Loucy (cell line): ENCODE measurements at regions not wholly inside any gene's neighbourhood (a gene's known extent, or its start where the extent isn't known, plus 50 kb on each side); places are given as distances from the start of the nearest gene placed in this dataset.
"Not testable (repeated sequence)": the region's sequence is repeated elsewhere in the genome, so short reads cannot be mapped to it uniquely, and the experiment has no call there.

Source experiments
- H2AFZ ChIP-seq: fragments of 200-600 bp; sonication (generic); 2 replicates; pipeline ENCODE4 v1.6.0; 2016; ENCODE audit warnings: antibody characterized with exemption, mild to moderate bottlenecking, low read length, moderate library complexity
- H3F3A ChIP-seq: fragments of 200-600 bp; 2 replicates; pipeline ENCODE4 v1.6.0; 2016; ENCODE audit warnings: antibody characterized with exemption, low read depth, mild to moderate bottlenecking
- H3K27me3 ChIP-seq: fragments of 200-600 bp; sonication (generic); 2 replicates; pipeline ENCODE4 v1.6.1; 2014; ENCODE audit warnings: low read length, mild to moderate bottlenecking; ENCODE audit not compliant: insufficient read depth, poor library complexity, severe bottlenecking
- H3K36me3 ChIP-seq: fragments of 200-600 bp; sonication (generic); 2 replicates; pipeline ENCODE4 v1.6.1; 2016; ENCODE audit warnings: low read length; ENCODE audit not compliant: insufficient read depth
- H3K4me1 ChIP-seq: fragments of 200-600 bp; sonication (generic); 2 replicates; pipeline ENCODE4 v1.5.1; 2014; ENCODE audit warnings: low read length, mild to moderate bottlenecking; ENCODE audit not compliant: insufficient read depth, poor library complexity, severe bottlenecking
- H3K4me2 ChIP-seq: fragments of 200-600 bp; sonication (generic); 2 replicates; pipeline ENCODE4 v1.6.0; 2014; ENCODE audit warnings: antibody characterized with exemption, low read length, low read depth, mild to moderate bottlenecking; ENCODE audit not compliant: poor library complexity, severe bottlenecking
- H3K4me3 ChIP-seq: fragments of 200-600 bp; sonication (generic); 2 replicates; pipeline ENCODE4 v1.5.1; 2014; ENCODE audit warnings: low read length, mild to moderate bottlenecking, mixed read lengths; ENCODE audit not compliant: poor library complexity, severe bottlenecking
- H3K79me2 ChIP-seq: fragments of 200-600 bp; sonication (generic); 2 replicates; pipeline ENCODE4 v1.6.1; 2014; ENCODE audit warnings: low read length; ENCODE audit not compliant: insufficient read depth
- H3K9ac ChIP-seq: fragments of 200-600 bp; sonication (generic); 2 replicates; pipeline ENCODE4 v1.6.0; 2014; ENCODE audit warnings: mild to moderate bottlenecking, low read depth, low read length, moderate library complexity; ENCODE audit not compliant: poor library complexity, severe bottlenecking
- H3K9me2 ChIP-seq: fragments of 200-600 bp; sonication (generic); replicated peaks from 2 replicates; pipeline ENCODE4 v1.6.1; 2016; ENCODE audit warnings: low read depth, low read length, mixed read lengths
- H3K9me3 ChIP-seq: fragments of 200-600 bp; sonication (generic); 2 replicates; pipeline ENCODE4 v1.6.1; 2014; ENCODE audit warnings: mild to moderate bottlenecking, antibody characterized with exemption, low read length, low read depth; ENCODE audit not compliant: insufficient read depth
- H4K20me1 ChIP-seq: fragments of 200-600 bp; sonication (generic); 2 replicates; pipeline ENCODE4 v1.6.0; 2014; ENCODE audit warnings: antibody characterized with exemption, low read length, mild to moderate bottlenecking; ENCODE audit not compliant: insufficient read depth, poor library complexity, severe bottlenecking
- EZH2phosphoT487 ChIP-seq: fragments of 200-600 bp; IDR thresholded peaks from 2 replicates; pipeline ENCODE4 v1.6.1; 2018; ENCODE audit warnings: antibody characterized with exemption, mild to moderate bottlenecking, moderate library complexity, borderline replicate concordance
- TF ChIP-seq, protein P1 (sequence below): fragments of 200-600 bp; sonication (generic); conservative IDR thresholded peaks from 2 replicates; pipeline ENCODE4 v1.5.1; 2014; ENCODE audit warnings: mild to moderate bottlenecking, antibody characterized with exemption, low read length

DNA sequence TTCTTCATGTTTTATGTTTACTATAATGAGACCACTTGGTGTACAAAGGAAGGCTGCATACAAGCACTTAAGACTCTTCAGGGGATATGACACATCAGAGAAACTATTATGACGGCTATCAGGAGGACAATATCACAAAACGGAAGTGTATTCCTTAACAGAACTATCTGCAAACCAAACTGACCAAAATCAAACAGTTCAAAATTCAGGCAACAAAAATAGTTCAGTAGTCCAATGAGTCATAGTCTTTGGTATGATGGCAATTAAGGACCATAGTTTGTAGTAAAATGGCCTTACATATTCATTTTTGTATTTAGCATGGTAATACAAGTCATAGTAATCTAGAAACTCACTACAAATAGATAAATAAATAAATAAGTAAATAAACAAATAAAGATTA lies 1638.7 kb upstream of the SEL1L start:
- Histone ChIP-seq H3K9ac (no peak overlapping the region), H3K4me2 (no peak overlapping the region), H3K9me2 (no peaks in the 10 kb centered on the region), H2AFZ (no peak overlapping the region), H3F3A (no peaks in the 10 kb centered on the region), H3K36me3 (no peaks in the 10 kb centered on the region), H3K79me2 (no peaks in the 10 kb centered on the region), H4K20me1 (no peaks in the 10 kb centered on the region), H3K4me3 (no peak overlapping the region), H3K27me3 (no peaks in the 10 kb centered on the region), H3K9me3 (no peaks in the 10 kb centered on the region), H3K4me1 (no peaks in the 10 kb centered on the region)
- TF ChIP-seq EZH2phosphoT487, result no peak
- TF ChIP-seq, protein P1, sequence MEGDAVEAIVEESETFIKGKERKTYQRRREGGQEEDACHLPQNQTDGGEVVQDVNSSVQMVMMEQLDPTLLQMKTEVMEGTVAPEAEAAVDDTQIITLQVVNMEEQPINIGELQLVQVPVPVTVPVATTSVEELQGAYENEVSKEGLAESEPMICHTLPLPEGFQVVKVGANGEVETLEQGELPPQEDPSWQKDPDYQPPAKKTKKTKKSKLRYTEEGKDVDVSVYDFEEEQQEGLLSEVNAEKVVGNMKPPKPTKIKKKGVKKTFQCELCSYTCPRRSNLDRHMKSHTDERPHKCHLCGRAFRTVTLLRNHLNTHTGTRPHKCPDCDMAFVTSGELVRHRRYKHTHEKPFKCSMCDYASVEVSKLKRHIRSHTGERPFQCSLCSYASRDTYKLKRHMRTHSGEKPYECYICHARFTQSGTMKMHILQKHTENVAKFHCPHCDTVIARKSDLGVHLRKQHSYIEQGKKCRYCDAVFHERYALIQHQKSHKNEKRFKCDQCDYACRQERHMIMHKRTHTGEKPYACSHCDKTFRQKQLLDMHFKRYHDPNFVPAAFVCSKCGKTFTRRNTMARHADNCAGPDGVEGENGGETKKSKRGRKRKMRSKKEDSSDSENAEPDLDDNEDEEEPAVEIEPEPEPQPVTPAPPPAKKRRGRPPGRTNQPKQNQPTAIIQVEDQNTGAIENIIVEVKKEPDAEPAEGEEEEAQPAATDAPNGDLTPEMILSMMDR, result no peak

DNA sequence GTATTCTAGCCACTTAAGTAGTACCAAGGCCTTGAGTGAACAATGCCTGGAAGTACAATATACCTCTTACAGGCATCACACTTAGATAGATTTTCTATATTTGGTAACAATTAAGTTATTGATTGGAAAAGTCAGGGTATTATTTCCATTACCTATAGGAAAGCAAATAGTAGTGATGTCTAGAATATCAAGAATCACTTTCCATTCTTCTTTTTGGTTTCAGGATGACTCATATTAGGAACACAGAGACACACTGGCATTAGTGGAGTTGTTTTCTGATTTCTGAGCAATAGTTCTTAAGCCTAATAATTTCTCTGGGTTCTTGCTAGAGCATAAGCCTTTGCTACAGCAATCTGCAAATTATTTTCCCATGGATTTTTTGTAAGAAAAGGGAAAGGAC lies 1640.0 kb upstream of the SEL1L start:
- no peaks in the 10 kb centered on the region for H3K9me2 ChIP-seq

DNA sequence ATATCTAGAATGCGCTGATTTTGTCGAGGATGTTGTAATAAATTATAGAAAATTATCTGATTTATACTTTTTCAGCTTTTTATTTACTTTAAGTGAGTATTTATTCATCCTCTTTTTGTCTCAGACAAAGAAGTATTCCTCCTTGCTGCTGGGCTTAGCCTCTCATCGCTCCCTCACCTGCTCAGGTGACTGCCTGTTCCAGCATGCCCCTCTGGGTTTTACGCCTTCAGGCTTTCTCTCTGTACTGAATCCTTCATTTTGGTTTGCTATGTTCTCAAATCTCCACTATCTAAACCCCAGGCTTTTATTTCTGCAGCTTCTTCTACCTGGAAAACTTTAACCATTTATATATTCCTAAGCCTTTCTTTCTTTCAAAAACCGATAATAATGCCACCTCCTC lies 1650.9 kb upstream of the SEL1L start:
- TF ChIP-seq, protein P1, result no peak
- TF ChIP-seq EZH2phosphoT487, result no peak
- H3F3A ChIP-seq, result no peaks in the 10 kb centered on the region
- no peak overlapping the region for H3K4me3 ChIP-seq

More for the DNA sequence above, 1640.0 kb upstream of the SEL1L start:
- Histone ChIP-seq H4K20me1 (no peaks in the 10 kb centered on the region), H2AFZ (no peak overlapping the region), H3K9ac (no peak overlapping the region), H3K4me1 (no peaks in the 10 kb centered on the region), H3K27me3 (no peaks in the 10 kb centered on the region), H3K4me2 (no peak overlapping the region), H3K9me3 (no peaks in the 10 kb centered on the region), H3K36me3 (no peaks in the 10 kb centered on the region), H3K4me3 (no peak overlapping the region), H3K79me2 (no peaks in the 10 kb centered on the region), H3F3A (no peaks in the 10 kb centered on the region)
- TF ChIP-seq EZH2phosphoT487, result no peak
- TF ChIP-seq, protein P1, result no peak

DNA sequence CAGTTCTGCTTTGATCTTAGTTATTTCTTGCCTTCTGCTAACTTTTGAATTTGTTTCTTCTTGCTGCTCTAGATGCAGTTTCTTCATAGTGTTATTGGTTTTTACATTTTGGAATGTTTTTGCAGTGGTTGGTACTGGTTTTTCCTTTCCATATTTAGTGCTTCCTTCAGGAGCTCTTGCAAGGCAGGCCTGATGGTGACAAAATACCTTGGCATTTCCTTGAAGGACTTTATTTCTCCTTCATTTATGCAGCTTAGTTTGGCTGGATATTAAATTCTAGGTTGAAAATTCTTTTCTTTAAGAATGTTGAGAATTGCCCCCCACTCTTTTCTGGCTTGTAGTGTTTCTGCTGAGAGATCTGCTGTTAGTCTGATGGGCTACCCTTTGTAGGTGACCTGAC lies 1654.7 kb upstream of the SEL1L start:
- H3K9me2 ChIP-seq, H3K4me1 ChIP-seq, H2AFZ ChIP-seq, H3K4me2 ChIP-seq, H3K9me3 ChIP-seq, H3K79me2 ChIP-seq, H3F3A ChIP-seq, H3K4me3 ChIP-seq, H3K9ac ChIP-seq, H4K20me1 ChIP-seq, H3K27me3 ChIP-seq, H3K36me3 ChIP-seq: not testable (repeated sequence)

More for the DNA sequence above, 1650.9 kb upstream of the SEL1L start:
- Histone ChIP-seq H3K79me2 (no peaks in the 10 kb centered on the region), H3K9me2 (no peaks in the 10 kb centered on the region), H3K4me1 (no peaks in the 10 kb centered on the region), H3K9ac (no peak overlapping the region), H3K9me3 (no peaks in the 10 kb centered on the region), H4K20me1 (no peaks in the 10 kb centered on the region), H3K36me3 (no peaks in the 10 kb centered on the region), H3K4me2 (no peak overlapping the region), H3K27me3 (no peaks in the 10 kb centered on the region), H2AFZ (no peak overlapping the region)
